Left colon (tissue), 2 donors: ENCODE measurements at regions not wholly inside any gene's neighbourhood (a gene's known extent, or its start where the extent isn't known, plus 50 kb on each side); places are given as distances from the start of the nearest gene placed in this dataset.
"Not testable (repeated sequence)": the region's sequence is repeated elsewhere in the genome, so short reads cannot be mapped to it uniquely, and the experiment has no call there.

Source experiments
- ATAC-seq: fragments of 200-7000 bp; cut with Tn5 transposase; one replicate; pipeline ENCODE4 v1.9.1; 2020; ENCODE audit warnings: mild to moderate bottlenecking, moderate library complexity
- DNase-seq, 2 donors: peaks; one replicate each; pipeline ENCODE4 v3.0.0-alpha.2; 2020
- intact Hi-C, 2 donors: fragments of 100-400 bp; cut with DNase I in 1 of 2; cut with micrococcal nuclease in 1 of 2; formaldehyde crosslinking; loops; one replicate each; pipeline versions ENCODE4 v1.11.2 to v1.14.0; 2022; cut with DNase I, micrococcal nuclease
- donor health status: DM: no; HTN: no; CAD: no.
- donor health status: DM: yes; HTN: yes; CAD: no.

GRCh38 chr16:61237884-61238485 lies 798.3 kb downstream of the CDH8 start:
- intact Hi-C loops = no loop called here
- DNase-seq (no peak), ATAC-seq (no peak)

- intact Hi-C loops = no loop called here
- DNase-seq (no peak), ATAC-seq (no peak)
Observed at GRCh38 chr16:61233713-61234112, 802.5 kb downstream of the CDH8 start.

- ATAC-seq (no peak), DNase-seq (no peak)
- intact Hi-C loops = no loop called here
Observed at GRCh38 chr16:61228371-61228770, 807.9 kb downstream of the CDH8 start.

- no peak for DNase-seq
- intact Hi-C loops = no loop called here
- no peak for ATAC-seq
Observed at GRCh38 chr16:61215605-61216004, 820.6 kb downstream of the CDH8 start.

- intact Hi-C loops = no loop called here
- DNase-seq = no peak
- ATAC-seq = no peak
Observed at GRCh38 chr16:61214780-61215179, 821.5 kb downstream of the CDH8 start.

GRCh38 chr16:61210076-61210475 lies 826.2 kb downstream of the CDH8 start:
- ATAC-seq (no peak), DNase-seq (no peak)
- intact Hi-C loops = no loop called here

DNA sequence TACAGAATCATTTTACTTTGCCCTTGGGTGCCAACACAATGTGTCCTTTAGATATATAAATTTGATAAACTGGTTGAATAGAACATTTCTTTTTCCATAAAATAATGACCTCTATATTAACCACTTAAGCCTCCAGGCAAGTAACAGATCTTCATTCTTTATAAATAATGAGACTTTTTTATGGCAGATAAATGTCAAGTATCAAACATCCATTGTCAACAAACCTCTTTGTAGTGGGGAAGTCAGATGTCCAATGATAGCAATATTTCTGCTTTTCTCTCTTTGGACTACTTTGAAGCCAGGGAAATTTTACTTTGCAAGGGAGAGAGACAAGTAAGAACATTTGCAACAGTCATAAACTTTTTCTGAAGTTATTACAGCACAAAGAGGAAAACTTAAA lies 841.2 kb downstream of the CDH8 start:
- ATAC-seq = no peak
- intact Hi-C loops = no loop called here
- no peak for DNase-seq

DNA sequence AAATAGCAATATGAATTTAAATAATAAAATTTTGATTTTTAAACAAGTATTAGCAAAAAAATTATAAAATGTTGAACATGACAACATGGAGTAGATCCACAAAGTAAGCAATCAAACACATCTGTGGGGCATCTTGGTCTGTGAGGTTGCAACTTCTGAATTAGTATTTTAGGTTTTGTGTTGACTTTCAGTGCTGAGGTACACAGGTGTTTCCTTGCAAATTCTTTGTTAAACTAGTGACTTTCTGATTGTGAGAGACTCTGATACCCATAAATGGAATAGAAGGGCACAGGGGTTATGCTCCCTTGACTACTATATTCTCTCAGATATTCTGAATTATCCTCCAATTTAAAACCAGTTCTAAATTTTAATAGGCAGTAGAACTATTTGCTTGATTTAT lies 841.7 kb downstream of the CDH8 start:
- no peak for DNase-seq
- no peak for ATAC-seq
- intact Hi-C loops = no loop called here

- intact Hi-C loops = no loop called here
- DNase-seq (no peak), ATAC-seq (no peak)
Observed at GRCh38 chr16:61182391-61182790, 853.8 kb downstream of the CDH8 start.

DNA sequence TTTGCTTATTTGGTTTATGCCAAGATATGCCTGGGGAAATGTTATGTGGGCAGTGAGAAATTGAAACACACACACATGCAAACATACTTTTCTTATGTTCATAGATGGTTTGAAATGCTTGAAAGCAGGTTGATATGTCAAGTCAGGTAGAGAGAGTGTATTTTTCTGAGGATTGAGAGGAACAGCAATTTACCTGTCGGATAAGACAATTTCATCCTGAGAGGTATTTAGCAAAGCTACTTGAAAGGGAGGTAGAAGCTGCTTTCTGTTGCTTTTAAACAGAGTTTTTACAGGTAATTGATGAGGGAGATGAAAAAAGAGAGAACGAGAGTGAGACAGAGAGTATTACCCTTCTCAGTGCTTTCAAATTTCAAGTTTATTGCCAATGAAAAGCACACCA lies 854.3 kb downstream of the CDH8 start:
- ATAC-seq (no peak), DNase-seq (no peak)
- intact Hi-C loops = no loop called here

DNA sequence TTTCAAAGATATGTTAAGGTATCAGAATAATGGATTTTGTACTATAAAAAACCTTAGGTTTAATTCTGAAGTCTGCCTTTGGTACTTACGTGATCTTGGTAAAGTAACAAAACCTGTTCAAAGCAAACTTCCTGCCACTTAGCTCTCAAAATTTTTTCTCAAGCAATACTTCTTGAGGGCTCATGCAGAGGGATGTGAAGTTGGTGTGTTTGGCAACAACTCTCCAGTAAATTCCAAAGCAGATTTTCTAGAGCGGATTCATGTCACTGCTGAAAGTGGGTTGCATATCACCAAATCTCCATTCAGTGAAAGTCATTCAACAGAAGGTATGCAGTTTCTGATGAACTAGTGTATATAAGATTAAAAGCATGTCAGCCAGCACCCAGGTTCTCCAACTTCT lies 856.7 kb downstream of the CDH8 start:
- no peak for ATAC-seq

GRCh38 chr16:61165797-61166196 lies 870.4 kb downstream of the CDH8 start:
- intact Hi-C loops = no loop called here
- ATAC-seq = no peak
- DNase-seq = no peak

More for the DNA sequence above, 856.7 kb downstream of the CDH8 start:
- intact Hi-C loops = no loop called here
- no peak for DNase-seq

- ATAC-seq = no peak
- intact Hi-C loops = no loop called here
Observed at GRCh38 chr16:61150351-61150750, 885.9 kb downstream of the CDH8 start.

DNA sequence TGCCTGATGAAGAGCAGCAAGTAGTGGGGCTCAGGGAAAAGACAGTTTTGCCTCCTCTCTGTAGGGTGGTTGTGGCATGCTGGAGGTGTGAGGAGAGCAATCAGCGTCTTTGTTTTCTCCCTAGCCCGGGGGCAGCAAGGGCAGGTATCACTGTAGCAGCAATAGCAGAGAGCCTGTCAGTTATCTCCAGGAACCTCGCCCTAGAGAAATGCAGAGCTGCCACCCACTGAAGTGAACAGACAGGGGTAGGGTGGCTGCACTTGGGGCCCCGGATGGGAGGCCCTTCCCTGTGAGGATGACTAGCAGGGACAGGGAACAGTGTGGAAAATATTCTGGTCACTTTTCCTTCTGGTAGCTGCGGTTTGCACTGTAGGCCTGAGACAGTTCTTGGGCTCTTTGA lies 886.5 kb downstream of the CDH8 start:
- intact Hi-C loops = no loop called here

More at GRCh38 chr16:61150351-61150750, 885.9 kb downstream of the CDH8 start:
- DNase-seq = no peak

GRCh38 chr16:61148930-61149329 lies 887.3 kb downstream of the CDH8 start:
- intact Hi-C loops = no loop called here
- DNase-seq = no peak
- ATAC-seq = no peak

More for the DNA sequence above, 886.5 kb downstream of the CDH8 start:
- no peak for ATAC-seq
- DNase-seq = no peak

DNA sequence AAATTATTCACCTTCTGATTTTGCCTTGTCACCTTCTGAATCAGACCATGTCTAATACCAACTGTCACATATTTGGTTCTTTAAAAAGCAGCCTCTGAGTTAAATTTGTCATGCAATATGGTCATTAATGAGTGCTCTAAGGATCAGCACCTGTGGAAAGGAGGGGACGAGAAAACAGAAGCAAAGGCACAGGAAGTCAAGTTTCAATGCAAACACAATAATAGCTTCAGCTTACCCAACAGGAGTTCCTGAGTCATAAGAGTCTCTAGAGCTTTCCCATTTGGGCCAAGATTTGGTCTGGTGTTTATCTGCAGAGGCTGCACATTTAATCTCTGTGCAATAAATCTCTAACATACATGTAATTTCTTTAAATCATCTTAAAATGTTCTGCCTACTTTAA lies 889.8 kb downstream of the CDH8 start:
- ATAC-seq (no peak), DNase-seq (no peak)
- intact Hi-C loops = no loop called here

DNA sequence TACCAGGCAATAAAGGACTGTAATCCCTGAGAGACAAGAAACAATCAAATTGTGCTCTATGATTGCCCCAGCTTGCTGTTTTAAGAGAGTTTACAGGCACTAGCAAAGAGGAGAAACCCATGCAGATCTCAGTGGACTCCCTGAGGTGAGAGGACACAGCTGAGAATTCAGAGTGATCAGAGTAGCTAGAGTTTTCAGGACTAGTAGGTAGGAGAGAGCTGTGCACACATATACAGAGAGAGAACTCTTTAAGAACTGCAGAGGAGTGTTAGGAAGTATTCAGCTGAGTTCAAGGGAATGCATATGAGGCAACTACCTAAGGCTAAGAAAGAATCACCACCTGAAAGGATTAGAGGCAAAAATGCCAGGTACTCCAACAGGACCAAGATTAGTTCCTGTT lies 904.8 kb downstream of the CDH8 start:
- ATAC-seq = no peak
- intact Hi-C loops = no loop called here
- no peak for DNase-seq

DNA sequence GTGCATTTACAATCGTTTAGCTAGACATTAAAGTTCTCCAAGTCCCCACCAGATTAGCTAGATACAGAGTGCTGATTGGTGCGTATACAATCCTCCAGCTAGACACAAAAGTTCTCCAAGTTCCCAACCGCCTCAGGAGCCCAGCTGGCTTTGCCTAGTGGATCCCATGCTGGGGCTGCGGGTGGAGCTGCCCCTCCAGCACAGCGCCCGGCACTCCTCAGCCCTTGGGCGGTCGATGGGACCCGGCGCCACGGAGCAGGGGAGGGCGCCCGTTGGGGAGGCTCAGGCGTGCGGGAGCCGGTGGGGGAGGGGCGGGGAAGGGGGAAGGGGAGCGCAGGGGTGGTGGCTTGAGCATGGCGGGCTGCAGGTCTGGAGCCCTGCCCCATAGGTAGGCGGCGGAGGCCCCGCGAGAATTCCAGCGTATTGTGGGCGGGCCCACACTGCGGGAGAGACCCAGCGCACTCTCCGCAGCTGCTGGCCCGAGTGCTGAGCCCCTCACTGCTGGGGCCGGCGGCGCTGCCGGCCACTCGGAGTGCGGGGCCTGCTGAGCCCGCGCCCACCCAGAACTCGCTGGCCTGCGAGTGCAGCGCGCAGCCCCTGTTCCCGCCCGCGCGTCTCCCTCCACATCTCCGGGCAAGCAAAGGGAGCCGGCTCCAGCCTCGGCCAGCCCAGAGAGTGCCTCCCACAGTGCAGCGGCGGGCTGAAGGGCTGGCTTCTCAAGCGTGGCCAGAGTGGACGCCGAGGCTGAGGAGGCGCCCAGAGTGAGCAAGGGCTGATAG lies 907.5 kb downstream of the CDH8 start:
- DNase-seq (no peak), ATAC-seq (no peak)
- intact Hi-C loops = no loop called here

GRCh38 chr16:61105544-61105943 lies 930.7 kb downstream of the CDH8 start:
- ATAC-seq = no peak
- no peak for DNase-seq
- intact Hi-C loops = no loop called here

DNA sequence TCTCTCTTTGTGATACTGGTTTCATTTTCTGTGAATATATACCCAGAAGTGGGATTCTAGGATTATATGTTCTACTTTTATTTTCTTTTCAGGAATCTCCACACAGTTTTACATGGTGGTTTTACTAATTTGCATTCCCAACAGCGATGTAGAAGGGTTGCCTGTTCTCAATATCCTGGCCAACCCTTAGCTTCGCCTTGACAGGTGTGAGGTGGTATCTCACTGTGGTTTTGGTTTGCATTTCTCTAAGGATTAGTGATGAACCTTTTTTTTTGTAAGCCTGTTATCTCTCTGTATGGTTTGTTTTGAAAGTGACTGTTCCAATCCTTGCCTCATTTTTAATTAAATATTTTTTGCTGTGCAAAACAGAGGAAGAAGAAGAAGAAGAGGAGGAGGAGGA lies 937.7 kb downstream of the CDH8 start:
- ATAC-seq (no peak), DNase-seq (no peak)
- intact Hi-C loops = no loop called here

DNA sequence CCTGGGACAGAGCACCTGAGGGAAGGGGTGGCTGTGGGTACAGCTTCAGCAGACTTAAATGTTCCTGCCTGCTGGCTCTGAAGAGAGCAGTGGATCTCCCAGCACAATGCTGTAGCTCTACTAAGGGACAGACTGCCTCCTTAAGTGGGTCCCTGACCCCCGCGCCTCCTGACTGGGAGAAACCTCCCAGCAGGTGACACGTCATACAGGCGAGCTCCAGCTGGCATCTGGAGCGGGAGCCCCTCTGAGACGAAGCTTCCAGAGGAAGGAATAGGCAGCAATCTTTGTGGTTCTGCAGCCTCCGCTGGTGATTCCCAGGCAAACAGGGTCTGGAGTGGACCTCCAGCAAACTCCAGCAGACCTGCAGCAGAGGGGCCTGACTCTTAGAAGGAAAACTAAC lies 944.9 kb downstream of the CDH8 start:
- DNase-seq, intact Hi-C loops, ATAC-seq: not testable (repeated sequence)
